Memory B cell (primary cell): ENCODE measurements at regions not wholly inside any gene's neighbourhood (a gene's known extent, or its start where the extent isn't known, plus 50 kb on each side); places are given as distances from the start of the nearest gene placed in this dataset.

Source experiments
- ATAC-seq: fragments of 150-1000 bp; cut with Tn5 transposase; 2 replicates; pipeline ENCODE4 v1.10.0; 2021; ENCODE audit warnings: low read depth, mild to moderate bottlenecking, moderate library complexity
- DNase-seq, 2 donors: peaks; one replicate each; pipeline ENCODE4 v3.0.0; 2022; ENCODE audit warnings: low spot score in 2 of 2
- H3K27ac Mint-ChIP-seq: one replicate; pipeline ENCODE4 v1.8.0; 2022; ENCODE audit warnings: mild to moderate bottlenecking, moderate library complexity, mixed read lengths
- H3K27me3 Mint-ChIP-seq: one replicate; pipeline ENCODE4 v1.8.0; 2022; ENCODE audit warnings: mixed read lengths
- H3K36me3 Mint-ChIP-seq: one replicate; pipeline ENCODE4 v1.8.0; 2022; ENCODE audit warnings: mild to moderate bottlenecking, mixed read lengths
- H3K4me1 Mint-ChIP-seq: one replicate; pipeline ENCODE4 v1.8.0; 2022; ENCODE audit warnings: mixed read lengths
- H3K4me3 Mint-ChIP-seq: one replicate; pipeline ENCODE4 v1.8.0; 2022; ENCODE audit warnings: mild to moderate bottlenecking, moderate library complexity, mixed read lengths
- H3K9me3 Mint-ChIP-seq: one replicate; pipeline ENCODE4 v1.8.0; 2022; ENCODE audit warnings: mixed read lengths

DNA sequence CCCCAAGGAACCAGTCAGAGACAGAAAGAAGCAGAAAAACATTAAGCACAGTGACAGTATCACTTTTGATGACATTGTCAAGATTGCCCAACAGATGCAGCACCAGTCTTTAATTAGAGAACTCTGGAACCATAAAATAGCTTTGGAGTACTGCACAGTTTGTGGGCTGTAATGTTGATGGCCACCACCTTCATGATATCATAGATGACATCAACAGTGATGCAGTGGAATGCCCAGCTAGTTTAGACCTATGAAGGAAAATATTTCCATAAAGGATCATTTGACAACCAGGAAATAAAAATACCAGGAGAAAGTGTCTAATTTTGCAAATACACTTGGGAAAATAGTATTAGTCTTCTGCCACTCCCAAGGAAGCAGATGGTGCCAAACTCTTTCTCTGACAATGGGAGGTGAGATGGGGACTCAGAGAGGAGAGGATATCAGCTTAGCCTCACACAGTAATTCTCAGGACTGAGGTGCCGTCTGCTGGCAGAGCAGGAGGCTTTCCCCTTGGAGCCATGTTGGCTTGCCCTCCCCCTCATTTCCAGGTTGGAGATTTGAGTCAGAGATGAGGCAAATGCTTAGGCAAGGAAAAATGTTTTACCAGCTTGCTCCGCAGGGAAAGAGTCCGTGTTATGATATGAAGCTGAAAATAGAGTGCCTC, 107.5 kb upstream of the CELF4 start:
- Mint-ChIP-seq H3K4me3 (no peak overlapping the region), H3K9me3 (peaks cover 2% of the 10 kb centered on the region), H3K27ac (no peak overlapping the region), H3K36me3 (no peaks in the 10 kb centered on the region), H3K4me1 (no peaks in the 10 kb centered on the region), H3K27me3 (no peaks in the 10 kb centered on the region)
- no peak for DNase-seq
- no peak for ATAC-seq

DNA sequence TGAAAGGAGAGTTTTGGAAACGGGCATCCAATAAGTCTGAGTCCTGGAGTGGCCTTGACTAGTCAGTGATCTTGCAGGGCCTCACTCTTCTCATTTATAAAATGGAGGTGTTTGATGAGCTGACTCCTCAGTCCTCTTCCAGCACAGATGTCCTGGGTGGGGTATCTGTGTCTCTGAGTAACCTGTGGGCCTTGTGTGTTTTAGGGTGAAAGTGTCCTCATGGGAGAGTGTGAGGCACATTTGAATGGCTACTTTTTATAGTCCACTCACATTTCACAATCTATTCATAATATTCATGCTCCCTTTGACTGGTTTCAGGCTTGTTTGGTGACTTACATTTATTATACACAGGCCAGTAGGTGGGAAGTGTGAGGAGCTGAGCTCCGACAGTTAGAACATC, 106.4 kb upstream of the CELF4 start:
- no peaks in the 10 kb centered on the region for H3K4me1 Mint-ChIP-seq
- ATAC-seq (no peak), DNase-seq (no peak)
- no peak overlapping the region for H3K4me3 Mint-ChIP-seq
- no peak overlapping the region for H3K27ac Mint-ChIP-seq
- H3K9me3 Mint-ChIP-seq, result peaks cover 2% of the 10 kb centered on the region
- H3K27me3 Mint-ChIP-seq, result no peaks in the 10 kb centered on the region
- no peaks in the 10 kb centered on the region for H3K36me3 Mint-ChIP-seq

DNA sequence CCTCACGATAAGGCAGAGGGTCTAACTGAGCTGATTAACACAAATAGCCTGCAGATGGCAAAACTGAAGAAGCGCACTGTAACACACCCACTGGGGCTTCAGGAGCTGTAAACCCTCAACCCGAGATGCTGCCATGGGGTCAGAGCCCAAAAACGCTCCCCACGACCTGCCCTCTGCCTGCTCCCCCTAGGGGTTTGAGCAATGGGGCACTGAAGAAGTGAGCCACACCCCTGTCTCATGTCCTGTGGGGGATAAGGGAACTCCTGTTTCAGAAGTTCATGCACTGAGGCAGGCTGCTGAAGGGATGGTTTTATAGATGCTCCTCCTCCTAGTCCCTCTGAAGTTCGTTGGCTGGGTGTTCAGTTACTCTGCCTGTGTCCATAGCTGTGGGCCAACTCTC, 105.9 kb upstream of the CELF4 start:
- Mint-ChIP-seq H3K4me3 (no peak overlapping the region), H3K4me1 (no peaks in the 10 kb centered on the region), H3K27me3 (no peaks in the 10 kb centered on the region), H3K27ac (no peak overlapping the region), H3K36me3 (no peaks in the 10 kb centered on the region), H3K9me3 (peaks cover 2% of the 10 kb centered on the region)
- no peak for DNase-seq
- ATAC-seq, result no peak

DNA sequence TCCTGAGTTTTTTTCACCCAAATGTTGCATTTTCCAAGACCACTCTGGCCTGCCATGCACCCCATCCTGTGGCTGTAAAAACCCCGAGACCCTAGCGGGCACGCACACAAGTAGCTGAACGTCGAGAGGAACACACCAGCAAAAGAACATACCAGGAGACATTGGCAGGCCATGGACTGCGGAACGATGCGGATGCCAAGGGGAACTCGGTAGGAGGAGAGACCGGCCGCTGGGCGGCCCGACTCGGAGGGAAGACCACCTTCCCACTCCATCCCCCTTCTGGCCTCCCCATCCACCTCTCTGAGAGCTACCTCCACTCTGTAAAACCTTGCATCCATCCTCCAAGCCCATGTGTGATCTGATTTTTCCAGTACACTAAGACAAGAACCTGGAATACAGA, 105.5 kb upstream of the CELF4 start:
- H3K36me3 Mint-ChIP-seq, result no peaks in the 10 kb centered on the region
- no peak for DNase-seq
- H3K27me3 Mint-ChIP-seq, result no peaks in the 10 kb centered on the region
- H3K4me1 Mint-ChIP-seq, result no peaks in the 10 kb centered on the region
- ATAC-seq, result no peak
- no peak overlapping the region for H3K27ac Mint-ChIP-seq
- no peak overlapping the region for H3K4me3 Mint-ChIP-seq
- peaks cover 2% of the 10 kb centered on the region for H3K9me3 Mint-ChIP-seq

DNA sequence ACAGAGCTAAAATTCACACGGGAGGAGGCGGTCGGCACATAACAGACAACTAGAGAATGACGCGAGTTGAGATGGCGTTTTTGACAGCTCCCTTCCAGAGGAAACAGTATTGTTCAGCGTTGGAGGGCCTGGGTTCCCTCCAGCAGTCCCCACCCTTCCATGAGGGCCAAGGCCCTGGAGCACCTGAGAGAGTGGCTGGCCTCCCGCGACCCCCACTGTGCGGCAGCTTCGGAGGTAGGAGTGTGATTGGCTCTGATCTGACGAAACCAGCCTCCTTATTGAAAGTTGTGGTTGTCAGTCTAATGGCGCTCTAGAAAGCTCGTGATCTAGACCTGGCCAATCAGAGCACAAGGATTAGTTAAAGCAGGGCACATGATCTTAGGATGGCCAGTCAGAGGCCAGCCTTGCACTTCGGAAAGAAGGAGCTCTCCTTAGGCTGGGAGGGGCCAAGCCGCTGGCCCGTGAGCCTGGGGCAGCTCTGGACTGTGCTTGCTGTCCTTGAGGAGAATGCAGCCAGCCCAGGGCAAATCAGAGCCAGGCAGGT, 104.5 kb upstream of the CELF4 start:
- H3K36me3 Mint-ChIP-seq, result no peaks in the 10 kb centered on the region
- H3K4me1 Mint-ChIP-seq, result no peaks in the 10 kb centered on the region
- H3K27me3 Mint-ChIP-seq, result no peaks in the 10 kb centered on the region
- ATAC-seq (no peak), DNase-seq (no peak)
- no peaks in the 10 kb centered on the region for H3K9me3 Mint-ChIP-seq
- no peak overlapping the region for H3K4me3 Mint-ChIP-seq
- no peak overlapping the region for H3K27ac Mint-ChIP-seq

DNA sequence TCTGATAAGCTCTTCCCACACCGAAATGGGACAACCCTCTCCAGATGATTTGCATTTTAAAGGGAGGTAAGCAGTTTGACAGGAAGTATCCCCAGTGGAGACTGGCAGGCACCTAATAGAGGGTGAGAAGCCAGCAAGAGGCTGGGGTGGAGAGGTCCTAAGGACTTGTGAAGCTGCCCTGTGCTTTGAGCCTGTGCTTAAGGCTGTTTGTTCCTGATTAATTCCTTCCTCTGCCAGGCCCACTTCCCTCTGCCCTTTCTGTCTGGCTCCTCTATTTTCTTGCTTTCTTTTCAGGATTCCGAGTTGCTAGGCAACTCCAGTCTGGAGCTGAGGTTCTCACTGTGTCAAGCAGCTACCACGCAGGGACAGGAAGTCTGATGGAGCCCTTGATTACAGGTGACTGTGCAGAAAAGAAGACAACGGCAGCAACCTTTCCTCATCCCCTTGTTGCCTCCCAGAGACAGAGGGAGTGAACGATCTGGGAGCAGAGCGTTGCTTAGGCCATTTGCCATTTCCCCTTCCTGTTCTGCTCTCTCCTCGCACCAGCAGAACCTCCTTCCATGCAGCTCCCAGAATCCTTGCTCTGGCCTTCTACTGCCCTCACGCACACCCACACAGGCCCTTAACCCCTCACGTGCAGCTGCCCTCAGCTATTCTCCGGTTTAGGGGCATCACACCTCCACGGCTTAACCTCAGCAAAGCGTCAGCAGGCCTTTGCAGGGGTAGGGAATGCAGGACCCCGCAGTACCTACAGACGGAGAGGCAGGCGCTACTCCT, 103.6 kb upstream of the CELF4 start:
- Mint-ChIP-seq H3K4me3 (no peak overlapping the region), H3K4me1 (no peaks in the 10 kb centered on the region), H3K27ac (no peak overlapping the region), H3K36me3 (no peaks in the 10 kb centered on the region), H3K27me3 (no peaks in the 10 kb centered on the region), H3K9me3 (no peaks in the 10 kb centered on the region)
- no peak for DNase-seq
- no peak for ATAC-seq

DNA sequence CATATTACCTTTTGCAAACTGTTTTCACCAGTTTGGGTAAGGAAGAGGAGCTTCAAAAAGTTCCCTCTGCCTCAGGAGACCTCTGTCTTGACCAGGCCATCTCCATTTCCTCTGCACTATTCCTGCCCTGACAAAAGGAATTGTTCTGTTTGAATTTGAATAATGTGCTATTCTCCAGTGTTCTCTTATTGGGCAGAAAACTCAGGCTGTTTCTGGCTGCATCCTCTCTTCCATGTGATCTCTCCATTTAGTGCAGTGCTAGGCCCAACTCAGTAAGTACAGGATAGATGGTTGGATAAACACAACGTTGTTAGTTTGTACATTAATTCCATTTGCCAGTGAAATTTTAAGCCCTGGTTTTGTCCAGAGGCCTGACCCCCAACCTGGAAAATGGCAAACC, 102.2 kb upstream of the CELF4 start:
- DNase-seq (no peak), ATAC-seq (no peak)
- Mint-ChIP-seq H3K27ac (no peak overlapping the region), H3K9me3 (no peaks in the 10 kb centered on the region), H3K4me1 (no peaks in the 10 kb centered on the region), H3K36me3 (no peaks in the 10 kb centered on the region), H3K27me3 (no peaks in the 10 kb centered on the region), H3K4me3 (no peak overlapping the region)

DNA sequence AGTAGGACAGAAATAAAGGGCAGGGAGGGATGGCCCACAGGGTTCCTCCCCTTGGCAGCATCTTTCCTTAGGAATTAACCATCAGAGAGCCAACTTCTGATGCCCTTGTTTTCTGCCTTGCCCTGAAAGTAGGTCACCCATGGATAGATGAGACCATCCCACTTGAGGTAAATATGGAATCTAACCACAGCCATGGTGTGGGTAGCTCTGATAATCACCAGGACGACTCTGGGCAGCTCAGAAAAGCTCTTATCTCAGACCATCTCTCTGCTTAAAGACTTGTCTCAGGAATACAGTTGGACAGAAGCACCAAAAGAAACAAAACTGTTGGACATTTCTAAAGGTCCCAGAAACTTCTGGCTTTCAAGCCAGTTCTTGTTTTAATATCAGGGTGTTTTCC, 101.4 kb upstream of the CELF4 start:
- no peak overlapping the region for H3K27ac Mint-ChIP-seq
- no peaks in the 10 kb centered on the region for H3K36me3 Mint-ChIP-seq
- no peaks in the 10 kb centered on the region for H3K9me3 Mint-ChIP-seq
- H3K4me3 Mint-ChIP-seq, result no peak overlapping the region
- ATAC-seq, result no peak
- H3K4me1 Mint-ChIP-seq, result no peaks in the 10 kb centered on the region
- no peaks in the 10 kb centered on the region for H3K27me3 Mint-ChIP-seq
- no peak for DNase-seq

DNA sequence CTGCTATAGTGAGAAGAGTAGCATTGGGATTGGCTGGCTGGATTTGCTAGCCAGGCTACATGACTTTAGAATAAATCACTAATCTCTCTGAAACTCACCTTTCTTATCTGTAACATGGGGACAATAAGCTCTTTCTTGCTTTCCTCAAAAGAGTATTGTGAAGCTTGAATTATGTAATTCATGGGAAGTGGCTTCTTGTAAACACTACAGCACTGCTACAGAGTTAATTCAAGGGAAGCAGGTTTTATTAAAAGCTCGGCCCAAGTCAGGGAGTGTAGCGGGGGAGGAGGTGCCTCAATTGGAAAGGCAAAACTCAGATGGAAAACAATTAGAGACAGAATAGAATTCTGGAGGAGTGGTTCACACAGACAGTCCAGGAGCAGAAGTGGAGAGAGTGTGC, 100.9 kb upstream of the CELF4 start:
- no peak for DNase-seq
- Mint-ChIP-seq H3K4me1 (no peaks in the 10 kb centered on the region), H3K9me3 (no peaks in the 10 kb centered on the region), H3K4me3 (no peak overlapping the region), H3K36me3 (no peaks in the 10 kb centered on the region), H3K27ac (no peak overlapping the region), H3K27me3 (no peaks in the 10 kb centered on the region)
- no peak for ATAC-seq

DNA sequence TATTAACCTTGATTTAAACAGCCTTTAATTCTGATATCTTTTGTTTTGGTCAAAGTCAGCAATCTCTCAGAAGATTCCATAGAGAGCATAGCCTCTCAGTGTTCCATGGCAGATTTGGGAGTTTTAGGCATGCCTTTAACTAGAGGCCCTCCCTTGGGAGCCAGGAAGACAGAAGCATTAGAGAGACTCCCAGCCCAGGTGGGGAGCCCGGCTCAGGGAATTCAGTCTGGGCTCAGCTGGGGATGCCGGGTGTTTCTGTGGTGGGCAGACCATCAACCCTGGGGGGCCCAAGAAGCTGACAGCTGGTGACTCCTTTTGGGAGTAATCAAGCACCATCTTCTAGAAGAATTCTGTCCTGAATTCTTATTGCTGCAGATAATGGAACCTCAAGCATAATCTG, 99.7 kb upstream of the CELF4 start:
- no peak for DNase-seq
- no peaks in the 10 kb centered on the region for H3K9me3 Mint-ChIP-seq

DNA sequence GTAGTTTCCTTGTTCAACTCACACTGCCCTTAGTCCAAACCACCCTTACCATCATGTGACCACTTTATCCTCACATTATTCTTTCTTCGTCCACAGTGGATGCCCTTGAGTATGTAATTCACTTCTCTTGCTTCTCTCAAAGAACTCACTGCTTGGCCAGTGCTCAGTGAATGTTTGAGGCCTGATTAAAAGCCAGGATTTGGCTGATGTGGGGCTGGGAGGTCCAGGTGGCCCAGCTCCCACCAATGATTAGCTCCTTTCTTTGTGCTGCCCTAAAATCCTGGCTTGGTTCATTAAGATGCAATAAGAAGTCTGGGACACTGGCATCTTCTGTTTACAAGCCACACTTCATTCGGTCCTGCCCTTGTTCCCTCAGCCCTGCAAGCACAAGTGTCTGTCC, 97.8 kb upstream of the CELF4 start:
- Mint-ChIP-seq H3K4me1 (no peaks in the 10 kb centered on the region), H3K4me3 (no peak overlapping the region), H3K9me3 (no peaks in the 10 kb centered on the region), H3K27ac (no peak overlapping the region), H3K36me3 (no peaks in the 10 kb centered on the region), H3K27me3 (no peaks in the 10 kb centered on the region)
- no peak for ATAC-seq
- DNase-seq, result no peak

More for the DNA sequence above, 99.7 kb upstream of the CELF4 start:
- H3K36me3 Mint-ChIP-seq, result no peaks in the 10 kb centered on the region
- no peaks in the 10 kb centered on the region for H3K27me3 Mint-ChIP-seq
- ATAC-seq, result no peak
- no peak overlapping the region for H3K27ac Mint-ChIP-seq
- no peak overlapping the region for H3K4me3 Mint-ChIP-seq
- H3K4me1 Mint-ChIP-seq, result no peaks in the 10 kb centered on the region

DNA sequence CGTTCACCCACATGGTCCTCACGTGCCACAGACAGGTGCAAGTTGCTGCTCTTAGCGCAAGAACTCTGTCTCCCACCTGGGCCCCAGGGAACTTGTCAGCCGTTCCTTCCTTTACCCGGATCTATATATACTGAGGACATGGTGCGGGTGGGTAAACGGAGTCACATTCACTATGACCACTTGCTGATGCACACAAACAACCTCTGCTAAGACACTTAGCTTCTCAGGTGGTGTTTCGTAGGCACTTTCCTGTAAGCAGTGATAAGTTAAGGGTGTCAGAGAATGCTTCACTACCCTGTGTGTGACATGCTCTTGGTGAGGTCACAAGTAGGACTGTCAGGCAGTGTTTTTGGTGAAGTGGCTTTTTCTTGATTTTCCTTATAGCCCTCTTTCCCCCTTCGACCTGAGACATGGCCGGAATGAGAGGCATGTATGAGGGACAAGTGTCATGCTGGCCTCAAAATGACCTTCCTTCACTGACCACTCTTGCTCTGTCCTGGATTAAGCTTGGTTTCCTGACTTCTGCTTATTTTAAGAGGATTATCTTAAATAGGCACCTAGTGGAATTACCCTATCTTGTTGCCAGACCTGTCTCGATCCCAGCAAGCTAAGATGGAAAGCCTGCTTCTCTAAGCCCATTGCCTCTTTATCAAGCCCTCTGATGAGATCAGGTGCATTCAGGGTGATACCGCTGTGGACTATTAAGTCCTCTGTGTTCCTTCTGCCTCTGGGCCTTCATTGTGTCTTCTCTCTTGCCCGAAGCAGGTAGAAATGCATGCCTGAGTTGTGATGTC, 97.1 kb upstream of the CELF4 start:
- DNase-seq, result no peak
- Mint-ChIP-seq H3K27ac (no peak overlapping the region), H3K9me3 (no peaks in the 10 kb centered on the region), H3K27me3 (no peaks in the 10 kb centered on the region), H3K36me3 (no peaks in the 10 kb centered on the region), H3K4me3 (no peak overlapping the region), H3K4me1 (no peaks in the 10 kb centered on the region)
- ATAC-seq, result no peak

DNA sequence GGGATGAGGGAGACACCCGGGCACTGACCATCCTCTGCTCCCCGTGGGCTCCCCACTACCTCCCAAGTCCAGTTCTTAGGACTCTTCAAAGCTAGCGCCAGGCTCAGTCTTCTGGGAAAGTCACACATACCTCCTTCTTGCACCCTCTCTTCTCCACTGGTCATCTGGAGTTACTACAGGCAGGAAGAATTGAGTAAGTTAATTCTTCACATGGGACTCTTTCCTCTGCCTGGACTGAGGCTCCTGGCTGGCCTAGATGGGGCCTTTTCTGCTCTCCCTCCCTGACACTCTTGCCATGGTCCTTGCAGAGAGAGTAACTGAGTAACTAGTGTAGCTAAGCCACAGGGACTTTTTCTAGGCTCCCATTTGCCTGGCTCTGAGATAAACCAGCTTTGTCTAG, 96.5 kb upstream of the CELF4 start:
- no peak overlapping the region for H3K4me3 Mint-ChIP-seq
- no peaks in the 10 kb centered on the region for H3K4me1 Mint-ChIP-seq
- H3K27me3 Mint-ChIP-seq, result no peaks in the 10 kb centered on the region
- no peak for DNase-seq
- no peaks in the 10 kb centered on the region for H3K9me3 Mint-ChIP-seq
- H3K27ac Mint-ChIP-seq, result no peak overlapping the region
- no peak for ATAC-seq
- no peaks in the 10 kb centered on the region for H3K36me3 Mint-ChIP-seq

DNA sequence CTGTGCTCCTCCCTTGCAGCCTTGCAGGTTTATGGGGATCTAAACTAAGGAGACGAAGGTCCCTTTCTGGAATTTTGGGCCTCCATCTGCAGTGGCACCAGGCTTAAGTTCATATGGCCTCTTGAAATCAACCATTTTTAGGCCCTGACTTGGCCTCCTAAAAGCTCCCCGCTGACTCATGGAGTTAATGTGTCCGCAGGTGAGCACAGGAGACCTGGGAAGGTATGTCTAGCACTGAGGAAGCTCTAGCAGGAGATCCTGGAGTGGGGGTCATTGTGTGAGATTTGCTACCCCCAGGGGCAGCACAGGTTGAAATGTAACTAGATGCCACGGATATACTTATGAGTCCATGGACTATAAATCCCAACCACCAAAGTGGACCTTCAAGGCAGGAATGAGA, 95.9 kb upstream of the CELF4 start:
- H3K36me3 Mint-ChIP-seq, result no peaks in the 10 kb centered on the region
- H3K9me3 Mint-ChIP-seq, result no peaks in the 10 kb centered on the region
- ATAC-seq (no peak), DNase-seq (no peak)
- H3K4me3 Mint-ChIP-seq, result no peak overlapping the region
- H3K4me1 Mint-ChIP-seq, result no peaks in the 10 kb centered on the region
- no peaks in the 10 kb centered on the region for H3K27me3 Mint-ChIP-seq
- H3K27ac Mint-ChIP-seq, result no peak overlapping the region
